B cell (primary cell): ENCODE measurements at regions not wholly inside any gene's neighbourhood (a gene's known extent, or its start where the extent isn't known, plus 50 kb on each side); places are given as distances from the start of the nearest gene placed in this dataset.

Experiments used
- CTCF ChIP-seq: fragments of 200-600 bp; IDR thresholded peaks from one replicate; pipeline ENCODE4 v1.8.0; 2022; ENCODE audit warnings: antibody characterized with exemption, mild to moderate bottlenecking
- EZH2 ChIP-seq: IDR thresholded peaks from 2 replicates; pipeline ENCODE4 v1.6.1; 2012; ENCODE audit warnings: borderline replicate concordance, low read depth, mild to moderate bottlenecking, moderate library complexity, low read length; ENCODE audit not compliant: insufficient read depth, poor library complexity, severe bottlenecking

- TF ChIP-seq CTCF (no peak), EZH2 (no peak)
Observed at GRCh38 chr15:69781411-69782125, 316.1 kb downstream of the TLE3 start.
